Stimulated activated CD8-positive, alpha-beta memory T cell treated with anti-CD3 and anti-CD28 coated beads, Interleukin-7, amount 100 ng/mL, for 24 hours (primary cell): ENCODE measurements at regions not wholly inside any gene's neighbourhood (a gene's known extent, or its start where the extent isn't known, plus 50 kb on each side); places are given as distances from the start of the nearest gene placed in this dataset.

Experiments used
- DNase-seq: peaks from one replicate; pipeline ENCODE4 v3.0.0-alpha.2; 2020; ENCODE audit warnings: low read depth

GRCh38 chr10:3624367-3624766, 160.6 kb downstream of the KLF6 start:
- DNase-seq = no peak

GRCh38 chr10:3623746-3624145, 161.3 kb downstream of the KLF6 start:
- no peak for DNase-seq

- DNase-seq = no peak
Observed at GRCh38 chr10:3622845-3623621, 162.0 kb downstream of the KLF6 start.

GRCh38 chr10:3622427-3622826, 162.6 kb downstream of the KLF6 start:
- DNase-seq = no peak

- DNase-seq = no peak
Observed at GRCh38 chr10:3620818-3621217, 164.2 kb downstream of the KLF6 start.

- DNase-seq = no peak
Observed at GRCh38 chr10:3619241-3619640, 165.8 kb downstream of the KLF6 start.

GRCh38 chr10:3616880-3617279, 168.1 kb downstream of the KLF6 start:
- no peak for DNase-seq

GRCh38 chr10:3613318-3613717, 171.7 kb downstream of the KLF6 start:
- no peak for DNase-seq

GRCh38 chr10:3612183-3613001, 172.6 kb downstream of the KLF6 start:
- DNase-seq = no peak

GRCh38 chr10:3606309-3606708, 178.7 kb downstream of the KLF6 start:
- DNase-seq = no peak

GRCh38 chr10:3605882-3606281, 179.1 kb downstream of the KLF6 start:
- DNase-seq = no peak

GRCh38 chr10:3595736-3596135, 189.3 kb downstream of the KLF6 start:
- DNase-seq = no peak

GRCh38 chr10:3593611-3594010, 191.4 kb downstream of the KLF6 start:
- DNase-seq = no peak

GRCh38 chr10:3592424-3592823, 192.6 kb downstream of the KLF6 start:
- no peak for DNase-seq

GRCh38 chr10:3588816-3589215, 196.2 kb downstream of the KLF6 start:
- DNase-seq = no peak

- no peak for DNase-seq
Observed at GRCh38 chr10:3588346-3588745, 196.7 kb downstream of the KLF6 start.

GRCh38 chr10:3584926-3585784, 199.9 kb downstream of the KLF6 start:
- DNase-seq = no peak

GRCh38 chr10:3580565-3580964, 204.4 kb downstream of the KLF6 start:
- DNase-seq = no peak

- no peak for DNase-seq
Observed at GRCh38 chr10:3579845-3580244, 205.2 kb downstream of the KLF6 start.

- no peak for DNase-seq
Observed at GRCh38 chr10:3578682-3579081, 206.3 kb downstream of the KLF6 start.

- DNase-seq = no peak
Observed at GRCh38 chr10:3578159-3578558, 206.8 kb downstream of the KLF6 start.

- no peak for DNase-seq
Observed at GRCh38 chr10:3574451-3574850, 210.6 kb downstream of the KLF6 start.
